ENCODE measurements at regions not wholly inside any gene's neighbourhood (a gene's known extent, or its start where the extent isn't known, plus 50 kb on each side); places are given as distances from the start of the nearest gene placed in this dataset.

DNA sequence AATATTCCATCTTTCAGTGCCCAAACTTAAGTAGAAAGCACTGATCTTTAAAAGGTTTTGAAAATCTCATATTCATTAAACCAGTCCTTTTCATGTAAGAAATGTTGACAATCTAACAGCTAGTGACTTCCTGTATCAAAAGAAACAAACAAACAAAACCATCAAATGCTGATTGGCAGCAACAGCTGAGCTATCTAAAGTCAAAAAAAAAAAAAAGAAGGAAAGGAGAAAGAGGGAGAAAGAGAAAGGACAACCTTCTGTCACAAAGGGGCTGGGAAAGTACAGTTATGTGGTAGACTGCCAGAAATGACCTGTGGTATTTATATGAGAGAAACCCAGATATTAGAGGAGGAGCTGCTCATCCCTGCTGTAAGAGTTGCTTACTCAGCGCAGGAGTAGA is 614.6 kb upstream of the SMIM31 start:
- Histone ChIP-seq H2AFZ (ENCODE audit: low read length) (no peak overlapping the region), H3K56ac (replicated peaks; ENCODE audit: insufficient read length, low read depth, low read length) (no peak overlapping the region), H3K4me1 (replicated peaks in 1 of 4; ENCODE audit: control insufficient read depth in 3 of 4, insufficient read depth in 4 of 4, low read length in 3 of 4) (peaks cover 0 to 6% (median 0%) of the 10 kb centered on the region in 4 experiments; a peak in 2 of 7 replicates), H2BK12ac (ENCODE audit: low read depth, low read length) (no peak overlapping the region), H2AK5ac (ENCODE audit: low read depth, low read length) (no peak overlapping the region), H4K91ac (replicated peaks; ENCODE audit: insufficient read length, low read length) (no peak overlapping the region), H2BK120ac (replicated peaks; ENCODE audit: low read depth, low read length) (no peak overlapping the region), H4K8ac (ENCODE audit: extremely low read depth, insufficient read depth, low read length) (no peak overlapping the region), H4K20me1 (replicated peaks in 1 of 2; ENCODE audit: control insufficient read depth in 1 of 2, insufficient read depth in 2 of 2, low read length in 2 of 2) (no peaks in the 10 kb centered on the region), H3K79me2 (ENCODE audit: control insufficient read depth in 1 of 2, insufficient read depth in 2 of 2, low read length in 2 of 2) (no peaks in the 10 kb centered on the region), H2BK20ac (ENCODE audit: low read length) (no peak overlapping the region), H3K9ac (replicated peaks in 1 of 4; ENCODE audit: extremely low read depth in 1 of 4, low read depth in 3 of 4, low read length in 3 of 4) (no peak overlapping the region), H3K18ac (ENCODE audit: extremely low read depth, low read length) (no peak overlapping the region), H3K23me2 (ENCODE audit: low read depth, low read length) (no peaks in the 10 kb centered on the region), H3K36me3 (ENCODE audit: control insufficient read depth in 2 of 4, insufficient read depth in 4 of 4, low read length in 3 of 4) (no peaks in the 10 kb centered on the region), H3K27me3 (replicated peaks in 1 of 4; ENCODE audit: control insufficient read depth in 3 of 4, extremely low read depth in 1 of 4, insufficient read depth in 3 of 4, low read length in 3 of 4) (no peaks in the 10 kb centered on the region), H2BK15ac (ENCODE audit: low read length) (no peak overlapping the region), H3K4me3 (ENCODE audit: extremely low read depth in 1 of 4, insufficient read depth in 2 of 4, low read depth in 3 of 4, low read length in 4 of 4) (no peak overlapping the region), H3K79me1 (ENCODE audit: low read depth, low read length) (no peaks in the 10 kb centered on the region), H3K4me2 (ENCODE audit: insufficient read depth in 1 of 2, low read depth in 2 of 2, low read length in 2 of 2) (no peak overlapping the region), H3K4ac (replicated peaks; ENCODE audit: insufficient read length, low read depth, low read length) (no peak overlapping the region), H4K5ac (ENCODE audit: insufficient read length, low read depth, low read length) (no peak overlapping the region), H2BK5ac (ENCODE audit: low read depth, low read length) (no peak overlapping the region), H3K9me3 (ENCODE audit: insufficient read depth in 2 of 2, low read depth in 1 of 2, low read length in 1 of 2) (peaks cover 7 to 8% of the 10 kb centered on the region in 2 experiments; a peak in 2 of 4 replicates), H3K27ac (ENCODE audit: low read depth, low read length) (no peak overlapping the region), H3K23ac (ENCODE audit: insufficient read length) (no peak overlapping the region), H3K14ac (ENCODE audit: insufficient read length) (no peak overlapping the region)
- WGBS, 2 experiments (ENCODE audit: extremely low coverage in 1 of 2, insufficient coverage in 1 of 2, insufficient read length in 1 of 2, insufficient replicate concordance in 2 of 2, low coverage in 1 of 2, low lambda C conversion rate in 2 of 2, missing lambda C conversion rate in 1 of 2): 95% methylated on average over 1 of the region's 1 CpG; no CpG with 5 or more reads in 1 of the 2 experiments
- ChIA-PET CTCF (ENCODE audit: partially characterized antibody) (no interaction called here), POLR2A (ENCODE audit: partially characterized antibody) (no interaction called here)
- DNase-seq (ENCODE audit: low read depth in 1 of 2, low spot score in 2 of 2) (no peak), FAIRE-seq (no peak)
- TF ChIP-seq SIRT6 (IDR thresholded peaks at IDR 0.05; ENCODE audit: low read length) (no peak), CHD1 (IDR thresholded peaks at IDR 0.05; ENCODE audit: low read depth, low read length) (no peak), CREB1 (IDR thresholded peaks at IDR 0.05) (no peak), RNF2 (IDR thresholded peaks at IDR 0.05; ENCODE audit: borderline replicate concordance, low read depth, low read length, missing control alignments, poor library complexity, severe bottlenecking) (no peak), BACH1 (IDR thresholded peaks at IDR 0.05; ENCODE audit: low read length) (no peak), YY1 (IDR thresholded peaks at IDR 0.05; ENCODE audit: low read depth, low read length) (no peak), GABPA (IDR thresholded peaks at IDR 0.05; ENCODE audit: borderline replicate concordance, insufficient read depth, low read length) (no peak)

All from H1 (cell line).